ENCODE measurements at regions not wholly inside any gene's neighbourhood (a gene's known extent, or its start where the extent isn't known, plus 50 kb on each side); places are given as distances from the start of the nearest gene placed in this dataset.
"Not testable (repeated sequence)": the region's sequence is repeated elsewhere in the genome, so short reads cannot be mapped to it uniquely, and the experiment has no call there.

DNA sequence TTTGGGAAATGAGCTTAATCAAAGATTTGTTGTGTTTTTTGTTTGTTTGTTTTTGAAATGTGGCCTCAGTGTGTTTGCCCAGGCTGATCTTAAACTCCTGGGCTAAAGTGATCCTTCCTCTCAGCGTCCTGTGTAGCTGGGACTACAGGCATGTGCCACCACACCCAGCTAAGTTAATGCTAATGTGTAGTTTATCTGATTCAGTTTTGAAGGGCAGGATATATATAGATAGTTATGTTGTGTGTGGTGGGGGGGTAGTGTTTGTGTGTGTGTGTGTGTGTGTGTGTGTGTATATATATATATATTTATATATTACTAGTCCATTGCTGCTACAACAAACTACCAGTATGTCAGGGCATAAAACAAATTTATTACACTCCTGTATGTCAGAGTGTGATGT is 108.1 kb upstream of the PTPN20 start:
- not testable (repeated sequence) for ATAC-seq

DNA sequence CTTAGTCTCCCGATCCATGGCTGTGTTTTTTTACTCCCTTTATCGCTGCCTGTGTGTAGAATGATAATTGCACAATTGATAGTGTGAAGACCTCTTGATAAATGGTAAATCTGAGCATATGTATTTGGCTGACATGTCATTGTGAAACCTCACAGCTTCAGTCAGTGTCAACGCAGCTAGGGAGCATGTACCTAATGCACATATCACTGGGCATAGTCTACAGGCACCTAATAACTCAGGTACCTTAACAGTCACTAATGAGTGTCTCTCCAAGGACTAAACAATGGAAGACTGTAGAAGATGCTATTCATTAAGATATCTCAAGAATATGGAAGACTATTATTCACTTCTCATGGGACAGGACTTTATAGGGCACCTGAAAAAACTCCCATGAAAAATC is 101.0 kb upstream of the PTPN20 start:
- not testable (repeated sequence) for ATAC-seq

GRCh38 chr10:46816126-46816525 is 95.1 kb upstream of the PTPN20 start:
- not testable (repeated sequence) for ATAC-seq

GRCh38 chr10:46840393-46841050 is 70.7 kb upstream of the PTPN20 start:
- ATAC-seq: not testable (repeated sequence)

- not testable (repeated sequence) for ATAC-seq
Observed at GRCh38 chr10:46841051-46841593, 70.1 kb upstream of the PTPN20 start.

DNA sequence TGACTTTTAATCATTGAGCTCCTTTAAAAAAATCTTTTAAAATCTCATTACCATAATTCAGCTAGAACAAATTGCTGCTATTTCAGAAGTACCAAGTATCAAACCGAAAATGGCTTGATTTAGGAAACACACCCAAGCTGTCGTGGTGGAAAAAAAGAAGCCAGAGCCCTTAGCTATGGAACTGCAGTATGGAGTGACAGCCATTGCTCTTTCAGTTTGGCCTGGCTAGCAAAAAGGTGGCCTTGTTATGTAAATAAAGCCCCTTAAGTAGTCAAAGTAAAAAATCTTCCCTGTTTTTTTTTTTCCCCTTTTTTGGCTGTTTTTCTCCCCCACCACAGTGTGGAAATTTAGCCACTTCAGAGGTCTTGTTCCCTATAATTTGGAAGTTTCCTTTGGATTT is 66.0 kb upstream of the PTPN20 start:
- not testable (repeated sequence) for ATAC-seq

DNA sequence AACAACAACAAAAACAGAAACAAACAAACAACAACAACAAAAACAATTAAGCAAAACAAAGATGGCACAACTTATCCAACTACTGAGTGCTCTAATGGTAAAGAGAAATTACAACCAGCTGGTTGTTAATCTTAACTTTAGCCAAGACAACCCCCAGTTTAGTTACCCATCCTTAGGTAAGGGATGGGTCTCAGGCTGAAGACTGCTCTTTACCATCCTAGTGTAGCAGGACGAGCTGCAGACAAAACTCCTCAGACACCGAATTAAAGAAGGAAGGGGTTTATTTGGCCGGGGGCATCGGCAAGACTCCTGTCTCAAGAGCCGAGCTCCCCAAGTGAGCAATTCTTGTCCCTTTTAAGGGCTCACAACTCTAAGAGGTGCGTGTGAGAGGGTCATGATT is 65.6 kb upstream of the PTPN20 start:
- ATAC-seq: not testable (repeated sequence)

DNA sequence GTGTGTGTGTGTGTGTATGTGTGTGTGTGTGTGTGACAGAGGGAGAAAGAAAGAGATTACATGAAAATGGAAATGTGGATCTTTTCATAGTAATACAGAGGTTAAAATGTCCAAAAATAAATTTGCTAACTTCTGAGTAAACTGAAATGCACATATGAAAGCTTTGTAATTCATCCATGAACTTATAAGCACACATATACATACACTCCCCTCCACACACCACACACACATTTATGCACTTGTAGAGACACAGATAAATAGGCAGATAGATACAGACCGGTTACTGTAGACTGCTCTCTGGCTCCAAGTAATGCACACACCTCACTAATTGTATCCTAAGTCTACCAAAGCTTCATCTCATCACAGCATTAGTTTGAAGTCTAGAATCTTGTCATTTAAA is 50.5 kb upstream of the PTPN20 start:
- ATAC-seq: not testable (repeated sequence)

Data from activated CD4-positive, CD25-positive, alpha-beta regulatory T cell treated with anti-CD3 and anti-CD28 coated beads, Interleukin-2, amount 50 U/mL, for 24 hours (primary cell).